ENCODE measurements at regions not wholly inside any gene's neighbourhood (a gene's known extent, or its start where the extent isn't known, plus 50 kb on each side); places are given as distances from the start of the nearest gene placed in this dataset.
"Not testable (repeated sequence)": the region's sequence is repeated elsewhere in the genome, so short reads cannot be mapped to it uniquely, and the experiment has no call there.

DNA sequence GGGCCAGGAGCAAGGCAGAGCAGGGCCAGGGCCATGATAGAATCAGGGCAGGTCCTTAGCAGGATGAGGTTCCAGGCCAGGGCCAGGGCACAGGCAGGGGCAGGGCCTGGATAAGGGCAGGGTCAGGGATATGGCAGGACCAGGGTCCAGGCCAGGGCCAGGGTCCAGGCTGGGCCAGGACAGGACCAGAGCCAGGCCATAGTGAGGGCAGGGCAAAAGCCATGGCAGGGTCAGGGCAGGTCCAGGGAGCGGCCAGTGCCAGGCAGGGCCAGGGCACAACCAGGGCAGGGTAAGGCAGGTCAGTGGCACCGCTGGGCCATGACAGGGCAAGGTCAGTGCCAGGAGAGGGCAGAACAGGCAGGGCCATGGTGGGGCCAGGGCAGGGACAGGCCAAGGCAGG lies 152.2 kb downstream of the LIPI start:
- no peak for DNase-seq

DNA sequence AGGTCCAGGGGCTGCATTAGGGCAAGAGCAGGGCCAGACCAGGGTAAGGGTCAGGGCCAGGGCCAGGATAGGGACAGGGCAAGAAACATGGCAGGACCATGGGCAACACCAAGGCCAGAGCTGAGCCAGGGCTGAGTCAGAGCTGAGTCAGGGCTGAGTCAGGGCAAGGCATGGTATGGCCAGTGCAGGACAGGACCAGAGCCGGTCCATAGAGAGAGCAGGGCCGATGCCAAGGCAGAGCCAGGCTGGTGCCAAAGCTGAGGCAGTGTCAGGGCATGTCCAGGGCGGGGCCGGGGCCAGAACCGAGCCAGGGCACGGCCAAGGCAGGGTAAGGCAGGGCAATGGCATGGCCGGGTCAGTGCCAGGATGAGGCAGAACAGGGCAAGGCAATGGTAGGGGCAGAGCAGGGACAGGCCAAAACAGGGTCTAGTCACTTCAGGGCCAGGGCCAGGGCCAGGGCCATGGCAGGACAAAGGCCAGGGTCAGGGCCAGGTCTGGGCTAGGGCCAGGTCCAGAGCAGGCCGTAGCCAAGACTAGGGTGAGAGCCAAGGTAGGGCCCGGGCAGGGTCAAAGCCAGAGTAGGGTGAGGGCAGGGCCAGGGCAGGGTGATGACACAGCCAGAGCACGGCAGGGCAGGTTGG lies 152.8 kb downstream of the LIPI start:
- peak; percentile 48 for DNase-seq

- DNase-seq: no peak
Observed at GRCh38 chr21:14057313-14057712, 153.4 kb downstream of the LIPI start.

DNA sequence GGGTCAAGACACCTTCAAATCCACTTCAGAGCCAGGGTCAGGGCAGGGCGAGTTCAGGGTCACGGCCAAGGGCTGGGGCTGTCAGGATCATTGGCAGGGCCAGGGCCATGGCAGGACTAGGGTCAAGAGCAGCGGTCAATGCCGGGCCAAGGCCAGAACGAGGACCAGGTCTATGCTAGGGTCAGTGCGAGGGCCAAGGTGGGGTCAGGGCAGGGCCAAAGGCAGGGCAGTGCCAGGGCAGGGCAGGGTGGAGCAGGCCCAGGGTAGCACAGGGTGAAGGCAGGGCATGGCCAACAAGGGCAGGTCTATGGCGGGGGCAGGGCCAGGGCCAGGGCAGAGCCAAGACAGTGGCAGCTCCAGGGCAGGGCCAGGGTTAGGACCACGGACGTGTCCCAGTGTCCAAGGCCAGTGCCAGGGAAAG lies 154.0 kb downstream of the LIPI start:
- DNase-seq: no peak

DNA sequence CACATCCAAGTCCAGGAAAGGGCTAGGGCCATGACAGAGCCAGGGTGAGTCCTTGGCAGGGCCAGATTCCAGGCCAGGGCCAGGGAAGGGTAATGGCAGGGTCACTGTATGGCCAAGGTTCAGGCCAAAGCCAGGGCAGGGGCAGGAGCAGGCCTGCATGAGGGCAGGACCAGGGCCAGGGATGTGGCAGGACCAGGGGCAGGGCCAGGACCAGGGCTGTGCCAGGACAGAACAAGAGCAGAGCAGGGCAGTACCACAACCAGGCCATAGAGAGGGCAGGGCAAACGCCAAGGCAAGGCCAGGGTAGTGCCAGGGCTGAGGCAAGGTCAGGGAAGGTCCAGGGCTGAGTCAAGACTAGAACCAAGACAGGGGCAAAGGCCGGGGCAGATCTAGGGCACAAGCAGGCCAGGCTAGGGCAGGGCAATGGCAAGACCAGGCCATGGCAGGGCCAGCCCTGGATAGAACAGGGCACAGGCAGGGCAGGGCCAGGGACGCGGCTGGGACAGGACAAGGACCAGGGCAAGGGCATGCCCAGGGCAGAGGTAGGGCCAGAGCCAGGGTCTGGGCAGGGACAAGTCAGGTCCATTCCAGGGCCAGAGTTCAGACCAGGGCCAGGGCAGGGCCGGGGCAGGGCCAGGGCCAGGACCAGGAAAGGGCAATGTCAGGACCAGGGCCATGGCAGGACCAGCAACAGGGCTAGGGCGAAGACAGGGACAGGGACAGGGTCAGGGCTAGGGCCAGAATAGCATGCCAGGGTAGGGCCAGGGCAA lies 154.8 kb downstream of the LIPI start:
- DNase-seq: not testable (repeated sequence)

- DNase-seq: no peak
Observed at GRCh38 chr21:14054682-14055081, 156.1 kb downstream of the LIPI start.

DNA sequence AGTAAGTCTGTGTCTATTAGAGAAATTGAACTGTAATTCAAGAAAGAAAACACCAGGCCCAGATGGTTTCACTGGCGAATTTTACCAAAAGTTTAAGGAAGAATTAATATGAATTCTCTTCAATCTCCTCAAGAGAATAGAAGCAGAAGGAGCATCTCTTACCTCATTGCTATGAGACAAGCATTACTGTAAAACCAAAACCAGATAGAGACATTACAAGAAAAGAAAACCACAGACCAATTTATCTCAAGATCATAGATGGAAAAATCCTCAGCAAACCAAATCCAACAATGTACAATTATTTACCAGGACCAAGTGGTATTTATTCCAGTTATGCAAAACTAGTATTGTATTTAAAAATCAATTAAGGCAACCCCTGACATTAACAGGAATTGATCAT lies 160.6 kb downstream of the LIPI start:
- no peak for DNase-seq

DNA sequence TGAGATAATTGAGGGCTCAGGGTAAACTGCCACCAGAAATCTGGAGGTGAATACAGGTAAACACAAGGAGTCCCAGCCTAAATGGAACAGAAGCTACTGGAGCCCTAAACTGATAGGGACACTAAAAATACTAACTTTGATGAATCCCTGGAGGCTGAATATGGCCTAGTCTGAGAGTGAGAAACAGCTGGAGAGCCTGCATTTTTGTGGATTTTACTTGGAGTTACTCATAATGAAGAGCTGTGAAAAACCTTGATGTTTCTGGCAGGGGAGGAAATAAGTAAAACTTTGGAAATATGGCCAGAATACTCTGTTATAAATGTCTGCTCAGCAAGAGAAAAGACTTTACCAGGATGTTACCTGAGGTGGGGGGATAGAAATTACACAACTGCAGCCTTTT lies 164.4 kb downstream of the LIPI start:
- no peak for DNase-seq

- DNase-seq: no peak
Observed at GRCh38 chr21:14040386-14040785, 170.4 kb downstream of the LIPI start.

GRCh38 chr21:14028619-14029018 lies 182.1 kb downstream of the LIPI start:
- DNase-seq: not testable (repeated sequence)

GRCh38 chr21:14027235-14027869 lies 183.4 kb downstream of the LIPI start:
- DNase-seq: peak; percentile 84

- DNase-seq: not testable (repeated sequence)
Observed at GRCh38 chr21:14020108-14020507, 190.6 kb downstream of the LIPI start.

DNA sequence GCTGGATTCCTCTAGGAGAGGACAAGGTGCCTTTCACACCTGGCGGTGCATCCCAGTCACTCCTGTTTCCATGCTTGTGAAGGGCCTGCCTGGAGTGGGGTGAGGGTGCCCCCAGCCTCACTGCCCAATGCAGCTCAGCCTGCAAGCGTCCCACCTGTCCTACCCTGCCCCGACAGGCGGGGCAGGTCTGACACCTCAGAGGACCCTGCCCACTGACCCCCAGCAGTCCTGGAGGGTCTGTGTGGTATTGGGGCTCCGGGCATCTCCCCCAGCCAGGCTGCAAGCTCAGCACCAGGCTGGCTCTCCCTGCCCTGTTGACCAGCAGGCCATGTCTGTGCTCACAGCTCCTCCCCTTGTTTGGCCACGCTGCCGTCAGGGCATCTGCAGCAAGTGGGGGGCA lies 194.9 kb downstream of the LIPI start:
- not testable (repeated sequence) for DNase-seq

DNA sequence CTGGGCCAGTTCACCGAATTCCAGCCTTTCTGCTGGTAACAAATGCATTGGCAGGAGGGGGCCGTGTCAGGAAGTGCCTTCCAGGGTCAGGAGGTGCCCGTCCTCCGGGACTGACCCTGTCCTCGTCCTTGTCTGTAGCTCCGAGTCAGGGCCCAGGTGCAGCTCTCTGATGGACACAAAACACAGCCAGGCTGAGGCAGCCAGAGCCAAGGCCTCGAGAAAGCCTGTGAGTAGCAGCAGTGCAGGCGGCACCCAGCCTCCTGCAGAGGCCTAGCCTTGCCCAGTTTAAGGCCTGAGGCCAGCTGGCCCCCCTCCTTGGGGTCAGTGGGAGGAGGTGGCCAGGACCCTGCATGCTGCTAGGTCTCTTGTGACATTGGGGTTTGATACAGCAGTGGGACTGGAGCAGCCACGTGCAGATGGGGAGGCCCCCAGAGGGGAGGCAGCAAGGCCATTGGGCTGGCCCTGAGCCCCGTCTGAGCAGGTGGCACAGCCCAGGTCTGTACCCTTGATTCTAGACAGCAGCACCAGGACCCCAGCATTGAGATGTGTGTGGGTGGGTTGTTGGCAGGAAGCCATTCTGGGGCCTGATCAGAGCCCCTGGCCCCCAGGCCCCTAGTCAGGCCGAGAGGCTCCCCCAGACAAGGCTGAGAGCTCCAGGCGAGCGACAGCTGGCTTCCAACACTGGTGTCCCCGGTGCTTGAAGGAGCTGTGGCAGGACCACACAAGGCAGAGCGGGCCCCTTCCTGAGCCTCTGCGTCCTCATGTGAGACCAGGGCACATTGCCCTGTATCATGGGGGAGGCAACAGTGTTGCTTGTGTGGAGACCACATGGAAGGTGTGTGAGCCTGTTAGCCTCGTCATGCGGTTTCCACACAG lies 196.9 kb downstream of the LIPI start:
- not testable (repeated sequence) for DNase-seq

GRCh38 chr21:14013056-14013603 lies 197.6 kb downstream of the LIPI start:
- no peak for DNase-seq

DNA sequence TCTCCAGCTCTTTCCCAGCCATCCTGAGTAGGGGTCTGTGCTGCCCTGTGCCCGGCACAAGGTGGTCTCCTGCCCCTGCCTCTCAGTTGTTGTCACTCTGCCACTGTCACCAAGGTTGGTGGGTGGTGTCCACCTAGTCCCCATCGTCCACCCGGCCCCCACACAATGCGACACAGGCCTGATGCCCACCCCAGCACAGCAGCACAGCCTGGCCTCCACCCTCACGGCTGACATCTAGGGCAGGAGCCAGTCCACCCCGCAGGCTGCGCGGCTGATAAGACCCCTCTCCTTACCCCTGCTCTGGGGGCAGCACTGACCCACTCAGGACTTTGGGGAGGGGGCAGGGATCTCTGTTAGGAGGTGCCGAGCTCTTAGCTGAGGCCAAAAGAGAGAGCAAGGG lies 198.3 kb downstream of the LIPI start:
- no peak for DNase-seq

DNA sequence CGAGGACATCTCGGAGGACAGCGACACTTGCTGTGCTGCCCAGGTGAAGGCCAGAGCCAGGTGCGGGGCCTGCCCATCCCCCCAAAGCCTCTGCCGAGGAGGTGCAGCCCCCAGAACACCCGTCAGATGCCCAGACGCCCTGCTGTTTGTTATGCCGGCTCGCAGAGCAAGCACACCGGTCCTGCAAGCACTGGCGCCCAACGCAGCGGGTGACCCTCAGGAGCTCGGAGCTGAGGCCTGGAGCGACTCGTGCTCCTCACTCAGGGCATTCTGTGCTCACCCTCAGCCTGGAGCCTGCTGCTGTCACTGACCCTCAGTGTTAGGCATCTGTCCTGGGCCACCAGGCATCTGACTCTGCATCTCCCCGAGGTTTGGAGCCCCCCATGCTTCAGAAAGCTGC lies 199.0 kb downstream of the LIPI start:
- DNase-seq: not testable (repeated sequence)

DNA sequence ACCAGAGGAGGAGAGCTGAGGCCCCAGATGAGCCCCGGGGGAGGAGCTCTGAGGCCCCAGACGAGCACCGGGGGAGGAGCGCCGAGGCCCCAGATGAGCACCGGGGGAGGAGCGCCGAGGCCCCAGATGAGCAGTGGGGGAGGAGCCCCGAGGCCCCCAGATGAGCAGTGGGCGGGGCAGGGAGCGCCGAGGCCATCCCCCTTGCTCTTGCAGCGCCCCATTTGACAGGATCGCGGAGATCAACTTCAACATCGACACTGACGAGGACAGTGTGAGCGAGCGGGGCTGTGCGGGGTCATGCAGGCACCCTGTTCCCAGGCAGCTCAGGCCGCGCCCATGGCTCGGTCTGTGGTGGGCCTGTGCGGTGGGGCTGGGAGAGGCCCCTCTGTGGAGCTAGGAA lies 199.6 kb downstream of the LIPI start:
- not testable (repeated sequence) for DNase-seq

DNA sequence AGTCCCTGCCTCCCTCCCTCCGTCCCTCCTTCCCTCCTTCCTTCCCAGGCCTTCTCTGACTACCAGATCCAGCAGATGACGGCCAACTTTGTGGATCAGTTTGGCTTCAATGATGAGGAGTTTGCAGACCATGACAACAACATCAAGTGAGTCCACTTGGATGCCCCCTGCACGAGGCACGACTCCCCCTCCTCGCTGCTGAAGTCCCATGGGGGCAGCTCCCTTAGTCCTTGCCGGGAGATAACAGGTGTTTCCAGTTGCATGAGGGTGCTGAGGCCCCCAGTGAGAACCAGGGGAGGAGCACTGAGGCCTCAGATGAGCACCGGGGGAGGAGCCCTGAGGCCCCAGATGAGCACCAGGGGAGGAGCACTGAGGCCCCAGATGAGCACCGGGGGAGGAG lies 200.0 kb downstream of the LIPI start:
- DNase-seq: no peak

GRCh38 chr21:14009990-14010389 lies 200.8 kb downstream of the LIPI start:
- DNase-seq: not testable (repeated sequence)

GRCh38 chr21:14009238-14009981 lies 201.3 kb downstream of the LIPI start:
- not testable (repeated sequence) for DNase-seq

DNA sequence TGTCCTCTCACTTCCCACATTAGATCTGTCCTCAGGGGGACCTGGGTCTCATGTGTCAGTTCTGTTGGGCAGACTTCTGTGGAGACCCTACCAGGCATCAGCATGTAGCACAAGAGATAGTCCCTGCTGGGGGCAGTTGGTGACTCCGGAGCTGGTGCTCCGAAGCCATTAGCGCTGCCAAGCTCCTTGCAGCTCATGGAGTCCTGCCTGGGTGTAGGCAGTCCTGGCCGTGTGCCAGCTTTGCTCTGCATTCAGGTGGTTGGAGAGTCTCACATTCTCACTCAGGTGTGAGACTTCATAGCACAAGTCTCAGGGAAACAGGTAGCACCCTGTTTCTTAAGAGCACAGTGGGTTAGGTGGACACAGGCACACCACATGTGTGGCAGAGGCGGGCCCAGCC lies 202.3 kb downstream of the LIPI start:
- not testable (repeated sequence) for DNase-seq
